Ovary (tissue), 3 donors: ENCODE measurements at regions not wholly inside any gene's neighbourhood (a gene's known extent, or its start where the extent isn't known, plus 50 kb on each side); places are given as distances from the start of the nearest gene placed in this dataset.

Experiments used
- POLR2A ChIP-seq: fragments of 450-650 bp; IDR thresholded peaks from one replicate; pipeline ENCODE4 v1.6.1; 2017; ENCODE audit warnings: antibody characterized with exemption, mild to moderate bottlenecking, moderate library complexity
- TF ChIP-seq, protein P1 (sequence below), 3 donors: fragments of 450-650 bp in 2 of 3; fragments of 200-600 bp in 1 of 3; IDR thresholded peaks; one replicate each; pipeline versions ENCODE4 v1.5.1 to v1.8.0; 2016 to 2022; ENCODE audit warnings: antibody characterized with exemption in 3 of 3, mild to moderate bottlenecking in 1 of 3
- donor health status: DM: no; HTN: no; CAD: no.

DNA sequence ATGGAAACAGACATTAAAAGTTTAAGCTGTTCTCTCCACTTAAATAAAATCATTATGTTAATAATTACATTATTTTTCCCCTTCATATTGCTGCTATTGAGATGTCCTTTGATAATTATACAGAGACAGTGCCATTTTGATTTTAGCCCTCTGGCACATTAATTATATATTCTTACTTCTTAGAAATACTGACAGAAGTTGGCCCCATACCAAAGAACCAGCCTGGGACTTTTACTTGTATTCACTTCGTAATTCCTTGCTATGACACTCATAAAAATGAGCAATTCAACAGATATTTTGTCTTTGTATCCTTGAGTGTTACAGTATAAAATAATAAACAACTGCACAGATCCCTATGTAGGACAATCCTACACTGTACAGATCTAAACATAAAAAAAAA lies 743.7 kb downstream of the TBC1D32 start:
- TF ChIP-seq, protein P1, sequence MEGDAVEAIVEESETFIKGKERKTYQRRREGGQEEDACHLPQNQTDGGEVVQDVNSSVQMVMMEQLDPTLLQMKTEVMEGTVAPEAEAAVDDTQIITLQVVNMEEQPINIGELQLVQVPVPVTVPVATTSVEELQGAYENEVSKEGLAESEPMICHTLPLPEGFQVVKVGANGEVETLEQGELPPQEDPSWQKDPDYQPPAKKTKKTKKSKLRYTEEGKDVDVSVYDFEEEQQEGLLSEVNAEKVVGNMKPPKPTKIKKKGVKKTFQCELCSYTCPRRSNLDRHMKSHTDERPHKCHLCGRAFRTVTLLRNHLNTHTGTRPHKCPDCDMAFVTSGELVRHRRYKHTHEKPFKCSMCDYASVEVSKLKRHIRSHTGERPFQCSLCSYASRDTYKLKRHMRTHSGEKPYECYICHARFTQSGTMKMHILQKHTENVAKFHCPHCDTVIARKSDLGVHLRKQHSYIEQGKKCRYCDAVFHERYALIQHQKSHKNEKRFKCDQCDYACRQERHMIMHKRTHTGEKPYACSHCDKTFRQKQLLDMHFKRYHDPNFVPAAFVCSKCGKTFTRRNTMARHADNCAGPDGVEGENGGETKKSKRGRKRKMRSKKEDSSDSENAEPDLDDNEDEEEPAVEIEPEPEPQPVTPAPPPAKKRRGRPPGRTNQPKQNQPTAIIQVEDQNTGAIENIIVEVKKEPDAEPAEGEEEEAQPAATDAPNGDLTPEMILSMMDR (IDR thresholded peaks at IDR 0.05) = no peak
- TF ChIP-seq POLR2A = no peak
